IPS DF 6.9 (cell line): ENCODE measurements at regions not wholly inside any gene's neighbourhood (a gene's known extent, or its start where the extent isn't known, plus 50 kb on each side); places are given as distances from the start of the nearest gene placed in this dataset.

ENCODE experiments used
- DNase-seq: peaks from one replicate; pipeline ENCODE4 v3.0.0-alpha.2; 2013; ENCODE audit warnings: low read depth, low spot score
- H3K27ac ChIP-seq: one replicate; pipeline ENCODE4 v1.5.1; 2013; ENCODE audit warnings: low read length, control low read depth
- H3K27me3 ChIP-seq: 2 replicates; pipeline ENCODE4 v1.6.1; 2013; ENCODE audit warnings: mild to moderate bottlenecking, low read length; ENCODE audit not compliant: control insufficient read depth, insufficient read depth
- H3K36me3 ChIP-seq: 2 replicates; pipeline ENCODE4 v1.6.1; 2013; ENCODE audit warnings: low read length; ENCODE audit not compliant: control insufficient read depth, insufficient read depth
- H3K4me1 ChIP-seq: 2 replicates; pipeline ENCODE4 v1.6.1; 2013; ENCODE audit warnings: low read length; ENCODE audit not compliant: control insufficient read depth, insufficient read depth
- H3K4me3 ChIP-seq: 2 replicates; pipeline ENCODE4 v1.5.1; 2013; ENCODE audit warnings: mild to moderate bottlenecking, low read length
- H3K9me3 ChIP-seq: 2 replicates; pipeline ENCODE4 v1.6.1; 2013; ENCODE audit warnings: low read length, inconsistent platforms; ENCODE audit not compliant: control insufficient read depth, insufficient read depth
- WGBS: extraction: QIAGEN DNeasy Blood & Tissue Kit; methylation state at CpG from one replicate; pipeline ENCODE4 v1.1.7; 2013; ENCODE audit warnings: mixed read lengths, missing lambda C conversion rate; ENCODE audit not compliant: insufficient read length, insufficient coverage; 5-methylcytosine and 5-hydroxymethylcytosine counted together

DNA sequence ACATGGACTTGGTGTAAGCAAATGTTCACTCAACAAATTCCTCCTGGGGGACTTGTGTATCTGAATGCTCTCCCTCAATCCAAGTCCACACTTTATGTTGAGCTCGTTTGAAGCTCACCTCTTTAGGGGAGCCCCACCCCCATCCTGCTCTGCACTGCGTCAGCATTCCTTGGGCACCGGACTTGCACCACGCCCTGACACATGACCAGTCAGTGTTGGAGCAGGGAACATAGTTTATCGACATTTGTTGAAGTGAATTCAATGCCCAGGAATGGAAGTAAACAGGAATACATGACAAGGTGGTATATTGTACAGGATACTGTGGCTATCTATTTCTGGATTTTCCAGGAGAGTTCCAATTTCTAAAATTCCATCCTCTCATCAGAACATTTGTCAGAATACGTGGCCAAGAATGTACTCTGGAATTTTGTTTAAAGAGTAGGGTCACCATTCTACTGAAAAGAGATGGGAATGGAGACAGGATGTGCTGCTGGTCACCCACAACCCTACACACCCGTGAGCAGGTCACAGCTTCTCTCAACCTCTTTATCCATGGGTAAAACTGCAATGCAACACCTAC, 60.0 kb upstream of the LNX1 start:
- no CpG with 5 or more reads among the region's 7 CpGs for WGBS
- Histone ChIP-seq H3K4me3 (no peak overlapping the region), H3K4me1 (no peaks in the 10 kb centered on the region), H3K27ac (no peak overlapping the region), H3K36me3 (no peaks in the 10 kb centered on the region), H3K9me3 (no peaks in the 10 kb centered on the region), H3K27me3 (no peaks in the 10 kb centered on the region)
- no peak for DNase-seq

DNA sequence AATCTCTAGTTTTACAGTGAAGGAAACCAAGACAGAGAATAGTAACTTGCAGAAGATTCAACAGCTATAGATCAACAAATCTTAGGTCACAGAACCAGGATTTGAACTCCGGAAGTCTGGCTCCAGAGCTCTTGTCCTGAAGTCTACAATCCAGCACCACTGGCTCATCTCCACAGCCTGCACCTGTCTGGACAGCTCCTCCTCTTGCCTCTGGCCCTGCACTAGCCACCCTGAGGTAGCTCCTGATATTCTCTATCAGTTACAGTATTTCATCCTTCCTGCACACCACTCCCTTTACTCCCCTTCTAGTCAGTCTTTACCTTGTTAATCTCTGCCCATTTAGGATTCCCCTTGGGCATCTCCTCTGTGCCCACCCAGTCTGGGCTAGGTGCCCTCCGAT, 58.1 kb upstream of the LNX1 start:
- Histone ChIP-seq H3K27me3 (no peaks in the 10 kb centered on the region), H3K4me3 (no peak overlapping the region), H3K4me1 (no peaks in the 10 kb centered on the region), H3K27ac (no peak overlapping the region), H3K9me3 (no peaks in the 10 kb centered on the region), H3K36me3 (no peaks in the 10 kb centered on the region)
- no CpG with 5 or more reads among the region's 2 CpGs for WGBS
- DNase-seq, result no peak

GRCh38 chr4:53647547-53647946, 56.3 kb upstream of the LNX1 start:
- H3K4me1 ChIP-seq, result no peaks in the 10 kb centered on the region
- no peak overlapping the region for H3K27ac ChIP-seq
- H3K36me3 ChIP-seq, result no peaks in the 10 kb centered on the region
- no CpG with 5 or more reads among the region's 5 CpGs for WGBS
- H3K4me3 ChIP-seq, result no peak overlapping the region
- DNase-seq, result no peak
- no peaks in the 10 kb centered on the region for H3K9me3 ChIP-seq
- no peaks in the 10 kb centered on the region for H3K27me3 ChIP-seq

- DNase-seq, result no peak
- Histone ChIP-seq H3K27me3 (no peaks in the 10 kb centered on the region), H3K27ac (no peak overlapping the region), H3K4me3 (no peak overlapping the region), H3K36me3 (no peaks in the 10 kb centered on the region), H3K4me1 (no peaks in the 10 kb centered on the region), H3K9me3 (no peaks in the 10 kb centered on the region)
- no CpG with 5 or more reads among the region's 3 CpGs for WGBS
These were observed 55.5 kb upstream of the LNX1 start for GRCh38 chr4:53646795-53647194.

DNA sequence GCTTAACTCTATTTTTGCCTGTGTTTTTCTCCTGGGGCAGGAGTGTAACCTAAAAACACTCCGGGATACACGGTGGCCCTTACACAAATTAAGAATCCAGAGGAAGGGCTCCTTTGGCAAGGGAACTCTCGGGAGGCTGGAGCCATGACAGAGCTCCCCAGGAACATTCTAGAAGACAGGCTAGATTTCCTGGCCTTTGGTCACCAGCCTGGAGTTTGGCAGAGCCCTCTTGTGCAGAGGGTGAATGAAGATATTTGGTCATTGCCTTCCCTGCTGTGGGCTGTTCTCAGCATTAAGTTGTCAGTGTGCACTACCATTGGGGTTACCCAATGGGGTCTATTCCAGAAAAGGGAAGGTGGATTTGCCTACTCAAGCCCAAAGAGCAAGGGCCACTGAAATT, 53.8 kb upstream of the LNX1 start:
- H3K4me1 ChIP-seq, result no peaks in the 10 kb centered on the region
- no peaks in the 10 kb centered on the region for H3K36me3 ChIP-seq
- DNase-seq, result no peak
- H3K9me3 ChIP-seq, result no peaks in the 10 kb centered on the region
- no peak overlapping the region for H3K27ac ChIP-seq
- no peaks in the 10 kb centered on the region for H3K27me3 ChIP-seq
- no peak overlapping the region for H3K4me3 ChIP-seq
- no CpG with 5 or more reads among the region's 3 CpGs for WGBS

DNA sequence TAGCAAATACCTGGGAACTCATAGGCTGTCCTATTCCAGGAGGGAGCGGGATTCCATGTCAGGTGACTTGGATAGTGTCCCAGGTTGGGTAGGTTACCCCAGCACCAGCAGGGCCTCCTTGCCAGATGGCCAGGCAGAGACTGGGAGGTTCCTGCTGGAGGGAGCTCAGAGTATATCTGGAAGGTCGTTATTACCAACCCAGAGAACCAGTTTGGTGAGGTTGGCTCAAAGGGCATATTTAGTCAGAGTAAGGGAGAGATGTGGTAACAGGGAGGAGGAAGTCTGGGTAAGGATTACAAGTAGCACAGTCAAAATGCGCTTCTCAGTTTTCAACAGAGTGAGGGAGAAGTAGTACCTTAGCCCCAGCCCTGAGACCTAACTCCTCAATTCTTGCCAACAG, 53.3 kb upstream of the LNX1 start:
- DNase-seq, result no peak
- H3K4me3 ChIP-seq, result no peak overlapping the region
- no peaks in the 10 kb centered on the region for H3K4me1 ChIP-seq
- H3K9me3 ChIP-seq, result no peaks in the 10 kb centered on the region
- no peaks in the 10 kb centered on the region for H3K36me3 ChIP-seq
- no peaks in the 10 kb centered on the region for H3K27me3 ChIP-seq
- H3K27ac ChIP-seq, result no peak overlapping the region
- WGBS, result no CpG with 5 or more reads among the region's 3 CpGs
